Stimulated activated CD4-positive, alpha-beta T cell treated with anti-CD3 and anti-CD28 coated beads, Interleukin-2, amount 100 ng/mL, for 4 hours (primary cell): ENCODE measurements at regions not wholly inside any gene's neighbourhood (a gene's known extent, or its start where the extent isn't known, plus 50 kb on each side); places are given as distances from the start of the nearest gene placed in this dataset.
"Not testable (repeated sequence)": the region's sequence is repeated elsewhere in the genome, so short reads cannot be mapped to it uniquely, and the experiment has no call there.

Experiments
- DNase-seq: peaks from one replicate; pipeline ENCODE4 v3.0.0-alpha.2; 2020; ENCODE audit warnings: low read depth

GRCh38 chr15:59830873-59831272 lies 141.8 kb upstream of the BNIP2 start:
- DNase-seq = no peak

- DNase-seq = no peak
Observed at GRCh38 chr15:59830098-59830497, 141.0 kb upstream of the BNIP2 start.

DNA sequence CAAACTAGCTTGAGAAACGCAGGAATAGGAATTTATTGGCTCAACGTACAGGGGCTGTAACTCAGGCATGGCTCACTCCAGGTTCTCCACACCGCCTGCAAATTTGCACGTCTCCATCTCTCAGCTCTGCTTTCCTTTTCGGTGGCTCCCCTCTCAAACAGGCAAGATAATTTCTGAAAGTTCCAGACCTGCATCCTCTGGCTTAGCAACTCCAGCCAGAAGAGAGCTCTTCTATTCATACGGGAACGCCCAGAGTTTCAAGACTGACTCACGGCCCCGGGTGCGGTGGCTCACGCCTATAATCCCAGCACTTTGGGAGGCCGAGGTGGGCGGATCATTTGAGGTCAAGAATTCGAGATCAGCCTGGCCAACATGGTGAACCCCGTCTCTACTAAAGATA lies 139.7 kb upstream of the BNIP2 start:
- DNase-seq = no peak

GRCh38 chr15:59828263-59828662 lies 139.1 kb upstream of the BNIP2 start:
- no peak for DNase-seq

- DNase-seq = no peak
Observed at GRCh38 chr15:59825901-59826300, 136.8 kb upstream of the BNIP2 start.

DNA sequence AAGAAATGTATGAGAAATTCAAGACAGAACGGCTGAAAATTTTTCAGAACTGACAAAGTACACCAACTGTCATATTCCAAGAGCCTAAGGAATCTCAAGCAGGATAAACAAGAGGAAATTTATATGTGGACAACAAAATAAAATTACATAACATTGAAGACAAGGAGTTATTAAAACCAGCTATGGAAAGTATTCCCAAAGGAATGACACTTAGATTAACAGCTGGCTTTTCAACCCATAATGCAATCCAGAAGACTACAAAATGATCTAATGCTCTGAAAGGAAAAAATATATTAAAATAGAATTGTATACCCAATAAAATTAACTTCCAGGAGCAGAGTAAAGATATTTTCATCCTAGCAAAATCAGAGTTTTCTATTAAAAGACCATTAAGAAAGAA lies 132.2 kb upstream of the BNIP2 start:
- DNase-seq = no peak

DNA sequence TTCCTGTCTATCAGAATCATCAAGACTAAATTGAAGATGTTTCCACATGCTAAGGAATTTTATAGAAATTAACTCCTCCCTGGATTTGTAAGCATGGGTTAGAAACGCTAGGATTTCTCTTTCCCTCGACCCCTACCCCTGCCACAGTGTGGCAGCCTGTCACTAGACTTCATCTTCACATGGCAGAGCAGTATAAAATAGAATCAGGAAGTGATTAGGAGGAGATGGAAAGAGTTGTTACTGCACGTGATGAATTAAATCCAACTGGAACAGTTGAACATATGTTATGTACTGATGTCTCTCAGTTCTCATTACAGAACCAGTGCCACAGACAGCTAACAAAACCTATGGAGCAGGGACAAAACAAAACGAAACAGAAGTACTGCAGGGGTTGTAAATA lies 130.0 kb upstream of the BNIP2 start:
- no peak for DNase-seq

- DNase-seq = no peak
Observed at GRCh38 chr15:59818336-59818735, 129.2 kb upstream of the BNIP2 start.

DNA sequence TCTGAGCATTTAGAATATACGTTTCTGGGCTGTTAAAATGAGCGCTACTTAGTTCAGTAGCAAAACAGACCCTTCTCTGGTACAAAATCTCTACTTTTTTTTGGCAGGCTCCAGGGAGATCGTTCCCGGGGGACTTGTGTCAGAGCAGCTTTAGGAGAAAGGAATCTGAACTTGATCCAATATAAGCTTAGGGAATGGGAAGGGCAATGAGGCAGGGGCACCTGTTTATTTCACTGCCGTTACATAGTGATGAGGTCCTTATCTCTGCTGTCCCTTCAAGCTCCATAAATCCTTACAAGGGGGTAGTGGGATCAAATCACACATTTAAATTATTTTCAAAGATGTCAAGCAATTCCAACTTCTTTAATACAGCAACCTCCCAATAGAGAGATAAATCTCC lies 128.7 kb upstream of the BNIP2 start:
- DNase-seq = no peak

DNA sequence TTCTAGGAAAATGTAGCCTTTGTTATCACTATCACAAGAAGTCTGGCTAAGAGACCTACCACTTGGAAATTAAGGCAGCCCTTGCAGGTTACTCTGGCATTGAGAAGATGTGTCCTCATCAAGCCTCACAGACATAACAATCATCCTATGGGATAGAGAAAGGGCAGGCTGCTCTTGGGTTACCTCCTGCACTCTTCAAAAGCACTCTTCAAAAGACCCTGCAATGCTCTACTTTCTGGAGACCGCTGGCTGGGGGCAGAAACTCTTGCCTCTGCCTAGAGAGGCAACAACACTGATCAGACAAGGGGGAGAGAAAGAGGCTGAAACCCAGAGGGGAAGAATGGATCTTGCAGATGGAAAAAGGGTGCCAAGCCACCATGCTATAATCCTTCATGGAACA lies 127.9 kb upstream of the BNIP2 start:
- no peak for DNase-seq

GRCh38 chr15:59814409-59814808 lies 125.3 kb upstream of the BNIP2 start:
- DNase-seq = no peak

DNA sequence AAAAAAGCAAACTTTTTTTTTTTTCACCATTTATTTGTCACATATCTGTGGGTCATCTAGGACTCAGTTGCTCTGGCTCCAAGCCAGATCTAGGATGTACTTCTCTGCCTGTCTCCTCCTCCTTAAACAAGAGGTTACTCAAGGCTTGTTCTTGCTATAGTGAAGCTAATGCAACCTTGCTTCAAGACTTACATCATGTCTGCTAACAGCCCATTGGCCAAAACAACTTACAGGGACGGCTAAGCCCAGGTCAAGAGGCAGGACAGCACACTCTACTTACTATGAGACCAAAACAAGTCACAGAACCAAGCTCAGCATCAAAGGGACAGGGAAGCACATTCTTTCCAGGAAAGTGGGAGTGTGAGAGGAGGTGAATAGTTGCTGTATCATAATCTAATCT lies 123.8 kb upstream of the BNIP2 start:
- no peak for DNase-seq

DNA sequence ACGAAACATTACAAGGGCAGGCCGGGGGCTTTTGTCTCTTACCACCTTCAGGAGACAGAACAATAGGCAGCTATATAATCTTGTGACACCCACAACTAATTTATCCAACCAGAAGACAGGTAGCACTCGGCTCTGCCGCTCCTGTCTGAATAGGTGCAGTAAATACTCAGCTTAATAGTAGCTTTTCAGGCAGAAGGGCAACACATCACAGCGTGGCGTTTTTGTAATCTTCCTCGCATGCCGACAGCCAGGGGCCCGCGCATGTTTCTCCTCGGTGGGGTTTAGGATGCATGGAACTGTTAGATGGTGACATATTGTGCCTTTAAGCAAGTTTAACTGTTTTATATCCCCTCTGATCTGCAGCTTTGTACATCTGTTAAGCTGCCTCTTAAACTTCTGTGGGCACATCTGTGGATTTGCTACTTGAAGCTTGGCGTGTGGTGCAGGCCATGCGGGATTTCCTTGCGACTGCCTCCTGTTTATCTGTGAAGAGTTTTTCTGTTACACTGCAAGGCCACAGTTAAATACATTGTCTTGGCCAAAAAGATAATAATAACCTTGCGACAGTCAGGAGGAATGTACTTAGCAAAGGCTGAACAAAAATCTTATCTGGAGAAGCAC lies 123.2 kb upstream of the BNIP2 start:
- DNase-seq = no peak

- DNase-seq = peak; percentile 52
Observed at GRCh38 chr15:59803293-59803966, 114.3 kb upstream of the BNIP2 start.

DNA sequence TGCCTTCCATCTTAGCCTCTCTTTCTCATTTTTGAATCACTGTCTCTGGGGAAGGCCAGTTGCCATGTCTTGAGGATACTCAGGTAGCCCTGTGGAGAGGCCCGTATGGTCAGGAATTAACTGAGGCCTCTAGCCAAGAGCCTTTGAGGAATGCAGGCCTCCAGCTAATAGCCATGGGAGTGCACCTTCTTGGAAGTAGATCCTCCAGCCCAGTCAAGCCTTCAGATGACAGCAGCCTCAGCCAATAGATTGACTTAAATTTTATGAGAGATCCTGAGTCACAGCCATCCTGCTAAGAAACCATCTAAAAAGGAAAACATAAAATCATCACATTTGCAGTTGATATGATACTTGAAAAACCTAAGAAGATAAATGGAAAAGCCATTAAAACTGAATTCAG lies 112.5 kb upstream of the BNIP2 start:
- DNase-seq = no peak

DNA sequence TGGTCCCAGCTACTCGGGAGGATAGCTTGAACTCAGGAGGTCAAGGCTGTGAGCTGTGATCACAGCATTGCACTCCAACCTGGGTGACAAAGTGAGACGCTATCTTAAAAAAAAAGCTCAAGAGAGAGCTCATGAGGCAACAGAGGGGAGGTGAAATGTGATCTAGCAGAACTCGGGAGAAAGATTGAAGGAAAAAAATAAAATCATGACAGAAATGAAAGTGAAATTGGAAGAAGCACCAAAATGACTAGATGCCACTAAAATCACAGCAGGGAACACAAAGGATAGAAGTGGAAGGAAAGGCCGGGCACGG lies 109.4 kb upstream of the BNIP2 start:
- no peak for DNase-seq

- DNase-seq = no peak
Observed at GRCh38 chr15:59797756-59798604, 108.9 kb upstream of the BNIP2 start.

DNA sequence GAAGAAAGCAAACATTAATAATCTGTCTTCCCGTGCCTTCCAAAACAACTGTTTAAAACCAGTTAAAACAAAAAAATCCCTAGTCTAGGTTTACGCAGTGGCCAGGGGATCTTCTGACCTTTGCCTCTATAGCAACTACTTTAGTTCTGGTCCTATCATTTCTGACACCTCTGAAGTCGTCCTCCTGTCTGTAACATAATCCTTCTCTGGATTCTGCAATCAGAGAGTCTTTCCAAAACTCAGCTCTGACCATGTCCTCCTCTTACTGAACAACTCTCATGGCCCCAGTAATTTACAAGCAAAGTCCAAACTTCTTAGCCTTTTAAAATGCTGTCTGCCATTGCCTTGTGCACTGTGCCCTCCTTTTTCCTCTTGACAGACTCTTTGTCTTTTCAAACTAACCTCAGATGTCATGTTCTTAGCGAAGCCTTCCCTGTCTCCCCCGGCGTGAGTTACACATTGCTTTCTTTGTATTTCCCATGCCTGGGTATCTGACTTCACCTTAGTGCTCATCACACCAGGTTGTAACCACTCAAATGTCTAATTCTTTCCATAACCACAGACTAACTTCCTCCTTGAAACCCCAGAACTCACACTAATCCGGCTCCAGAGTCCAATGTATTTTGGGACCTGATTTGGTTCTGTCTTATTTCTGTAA lies 105.2 kb upstream of the BNIP2 start:
- DNase-seq = no peak

GRCh38 chr15:59792359-59792758 lies 103.2 kb upstream of the BNIP2 start:
- no peak for DNase-seq

- no peak for DNase-seq
Observed at GRCh38 chr15:59791755-59792154, 102.6 kb upstream of the BNIP2 start.

- DNase-seq = no peak
Observed at GRCh38 chr15:59791079-59791478, 102.0 kb upstream of the BNIP2 start.

GRCh38 chr15:59786466-59786865 lies 97.3 kb upstream of the BNIP2 start:
- DNase-seq = not testable (repeated sequence)

DNA sequence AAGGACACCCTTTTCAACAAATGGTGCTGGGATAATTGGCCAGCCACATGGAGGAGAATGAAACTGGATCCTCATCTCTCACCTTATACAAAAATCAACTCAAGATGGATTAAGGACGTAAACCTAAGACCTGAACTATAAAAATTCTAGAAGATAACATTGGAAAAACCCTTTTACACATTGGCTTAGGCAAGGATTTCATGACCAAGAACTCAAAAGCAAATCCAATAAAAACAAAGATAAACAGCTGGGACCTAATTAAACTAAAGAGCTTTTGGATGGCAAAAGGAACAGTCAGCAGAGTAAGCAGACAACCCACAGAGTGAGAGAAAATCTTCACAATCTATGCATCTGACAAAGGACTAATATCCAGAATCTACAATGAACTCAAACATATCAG lies 96.9 kb upstream of the BNIP2 start:
- not testable (repeated sequence) for DNase-seq
